Heart left ventricle (tissue), 16 donors: ENCODE measurements at regions not wholly inside any gene's neighbourhood (a gene's known extent, or its start where the extent isn't known, plus 50 kb on each side); places are given as distances from the start of the nearest gene placed in this dataset.
A peak's percentile ranks its signal among the peaks of the same experiment; 100 is the strongest.

Experiments
- ATAC-seq, 4 donors: fragments of 200-7000 bp; cut with Tn5 transposase; one replicate each; pipeline ENCODE4 v1.9.1; 2020 to 2022; ENCODE audit warnings: moderate library complexity in 4 of 4, mild to moderate bottlenecking in 3 of 4, moderate number of reproducible peaks in 1 of 4
- DNase-seq, 5 donors: peaks; one replicate each; pipeline ENCODE4 v3.0.0-alpha.2; 2020
- H3K27ac ChIP-seq, 12 donors: fragments of 200-600 bp; sonication (generic) in 4 of 12; one replicate each; pipeline versions ENCODE4 v1.5.0 to v1.8.0; 2016 to 2022; ENCODE audit warnings: mild to moderate bottlenecking in 2 of 12
- H3K27me3 ChIP-seq, 9 donors: fragments of 200-600 bp; sonication (generic) in 2 of 9; one replicate each; pipeline versions ENCODE4 v1.5.1 to v1.8.0; 2016 to 2022; ENCODE audit warnings: mild to moderate bottlenecking in 3 of 9
- H3K36me3 ChIP-seq, 9 donors: fragments of 200-600 bp; sonication (generic) in 2 of 9; one replicate each; pipeline versions ENCODE4 v1.5.0 to v1.8.0; 2018 to 2022; ENCODE audit warnings: mild to moderate bottlenecking in 2 of 9
- H3K4me1 ChIP-seq, 12 donors: fragments of 200-600 bp; sonication (generic) in 4 of 12; one replicate each; pipeline versions ENCODE4 v1.5.0 to v1.8.0; 2016 to 2022; ENCODE audit warnings: mild to moderate bottlenecking in 3 of 12
- H3K4me3 ChIP-seq, 12 donors: fragments of 200-600 bp; sonication (generic) in 4 of 12; one replicate each; pipeline versions ENCODE4 v1.5.0 to v1.8.0; 2017 to 2022; ENCODE audit warnings: mild to moderate bottlenecking in 9 of 12, moderate library complexity in 4 of 12
- H3K9me3 ChIP-seq, 12 donors: fragments of 200-600 bp; sonication (generic) in 4 of 12; one replicate each; pipeline versions ENCODE4 v1.5.0 to v1.8.0; 2016 to 2022; ENCODE audit warnings: mild to moderate bottlenecking in 1 of 12
- POLR2A ChIP-seq, 2 donors: fragments of 450-650 bp; IDR thresholded peaks; one replicate each; pipeline ENCODE4 v1.6.1; 2017; ENCODE audit warnings: antibody characterized with exemption in 2 of 2, mild to moderate bottlenecking in 2 of 2, moderate library complexity in 2 of 2
- WGBS, 4 donors: extraction: QIAGEN DNeasy Blood & Tissue Kit in 2 of 4; methylation state at CpG; one replicate each; pipeline versions ENCODE4 v1.1.5 to v1.1.7; 2013 to 2018; 5-methylcytosine and 5-hydroxymethylcytosine counted together
- intact Hi-C, 10 donors: fragments of 100-400 bp; cut with DNase I; formaldehyde crosslinking; loops; one replicate each; pipeline versions ENCODE4 v1.11.1 to v1.14.2; 2022
- TF ChIP-seq, protein P1 (sequence below), 12 donors: fragments of 200-600 bp; sonication (generic) in 4 of 12; IDR thresholded peaks; one replicate each; pipeline versions ENCODE4 v1.5.0 to v1.8.0; 2018 to 2022; ENCODE audit warnings: antibody characterized with exemption in 12 of 12, mild to moderate bottlenecking in 5 of 12
- donor health status: ischemic (EF 13 %, LVEDD 7.1; RV severe dilation, severe dysfunction).
- donor health status: healthy with polysubstance abuse.
- donor health status: DM: no; HTN: yes; CAD: no.
- donor health status: DM: no; HTN: no; CAD: no.
- donor health status: ischemic (EF 25% LVEDD 6.9; RV normal size, moderate dysfunction).
- donor health status: ischemic (EF 25% LVEDD 5.7; RV mildly dilated, moderate dysfunction).
- donor health status: healthy.
- donor health status: DM: yes; HTN: yes; CAD: no.
- donor health status: ischemic (EF 35%, LVEDD 5.7; RV mildly dilated, moderate dysfunction).
- donor health status: nonischemic (EF 11% LVEDD 7.7; RV severe dilation, severe dysfunction).
- donor health status: DM: yes; HTN: yes; CAD: no.
- donor health status: PGD.
- donor health status: ischemic (EF 29% LVEDD 5.4; RV normal size, mild dysfunction).
- donor health status: nonischemic (EF 23%, LVEDD 6.1; RV moderate dilation, normal function).

DNA sequence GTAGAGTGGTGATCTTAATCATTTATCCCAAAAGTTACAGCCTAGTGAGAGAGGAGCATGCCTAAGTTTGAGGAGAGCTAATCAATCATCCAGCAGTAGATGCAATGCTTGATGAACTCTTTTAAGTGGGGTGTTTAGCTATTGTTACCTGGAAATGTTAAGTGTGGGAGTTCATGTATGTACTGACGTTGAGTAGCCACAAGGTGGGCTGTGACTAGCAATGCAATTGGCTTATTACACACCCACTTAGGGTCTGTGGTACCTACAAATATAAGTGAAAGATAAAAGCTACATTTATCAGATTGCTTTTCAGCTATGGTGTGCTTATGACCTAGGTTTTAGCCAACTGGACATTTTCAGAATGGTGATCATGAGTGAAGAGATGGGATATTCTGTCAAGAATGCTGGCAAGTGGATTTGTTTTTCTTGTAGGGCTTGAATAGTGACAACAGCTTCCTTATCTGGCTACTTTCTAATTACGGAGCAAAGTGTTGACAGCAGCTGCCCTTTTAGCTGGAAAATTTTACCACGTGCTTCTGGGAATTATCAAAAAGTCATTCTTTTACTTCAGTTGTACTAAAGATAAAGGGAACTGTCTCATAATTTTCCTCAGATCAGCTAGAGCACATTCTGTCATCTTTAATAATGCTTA lies 170.6 kb downstream of the POSTN start:
- ATAC-seq: peak; percentile 76 to 89 (median 82)
- WGBS, 4 donors: 12 to 14% (median 14%) methylated on average over 3 of the region's 3 CpGs
- H3K36me3 ChIP-seq: no peaks in the 10 kb centered on the region
- intact Hi-C loops: no loop called here
- no peaks in the 10 kb centered on the region for H3K27me3 ChIP-seq
- peak overlapping the region in 4 of 12 donors; percentile 7 to 38 (median 12) for H3K27ac ChIP-seq
- no peak for DNase-seq
- no peak overlapping the region for H3K4me3 ChIP-seq
- peaks cover 0 to 14% (median 0%) of the 10 kb centered on the region in 12 donors for H3K9me3 ChIP-seq
- peaks cover 0 to 12% (median 0%) of the 10 kb centered on the region in 12 donors for H3K4me1 ChIP-seq
- TF ChIP-seq POLR2A (IDR thresholded peaks at IDR 0.05): no peak
- TF ChIP-seq, protein P1, sequence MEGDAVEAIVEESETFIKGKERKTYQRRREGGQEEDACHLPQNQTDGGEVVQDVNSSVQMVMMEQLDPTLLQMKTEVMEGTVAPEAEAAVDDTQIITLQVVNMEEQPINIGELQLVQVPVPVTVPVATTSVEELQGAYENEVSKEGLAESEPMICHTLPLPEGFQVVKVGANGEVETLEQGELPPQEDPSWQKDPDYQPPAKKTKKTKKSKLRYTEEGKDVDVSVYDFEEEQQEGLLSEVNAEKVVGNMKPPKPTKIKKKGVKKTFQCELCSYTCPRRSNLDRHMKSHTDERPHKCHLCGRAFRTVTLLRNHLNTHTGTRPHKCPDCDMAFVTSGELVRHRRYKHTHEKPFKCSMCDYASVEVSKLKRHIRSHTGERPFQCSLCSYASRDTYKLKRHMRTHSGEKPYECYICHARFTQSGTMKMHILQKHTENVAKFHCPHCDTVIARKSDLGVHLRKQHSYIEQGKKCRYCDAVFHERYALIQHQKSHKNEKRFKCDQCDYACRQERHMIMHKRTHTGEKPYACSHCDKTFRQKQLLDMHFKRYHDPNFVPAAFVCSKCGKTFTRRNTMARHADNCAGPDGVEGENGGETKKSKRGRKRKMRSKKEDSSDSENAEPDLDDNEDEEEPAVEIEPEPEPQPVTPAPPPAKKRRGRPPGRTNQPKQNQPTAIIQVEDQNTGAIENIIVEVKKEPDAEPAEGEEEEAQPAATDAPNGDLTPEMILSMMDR (IDR thresholded peaks at IDR 0.05): peak in 2 of 12 donors; percentile 13 to 23

DNA sequence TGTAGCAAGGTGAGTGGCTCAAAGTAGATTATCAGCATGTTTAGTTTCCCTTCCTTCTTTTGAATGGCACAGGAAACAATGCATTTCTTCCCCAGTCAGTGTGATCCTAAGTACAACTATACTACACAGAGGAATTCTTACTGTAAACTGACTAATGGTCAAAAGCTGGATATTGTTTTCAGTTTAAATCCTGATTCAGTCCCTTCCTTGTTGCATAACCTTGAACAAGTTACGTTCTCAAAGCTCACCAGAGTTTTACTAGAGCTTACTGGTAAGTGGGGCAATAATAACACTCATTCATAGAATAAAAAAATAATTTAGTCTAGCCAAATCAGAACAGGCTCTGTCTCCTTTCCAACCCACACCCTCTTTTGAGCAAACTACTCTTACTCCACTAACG lies 180.1 kb downstream of the POSTN start:
- Histone ChIP-seq H3K36me3 (no peaks in the 10 kb centered on the region), H3K4me3 (no peak overlapping the region), H3K27ac (no peak overlapping the region), H3K9me3 (peaks cover 0 to 1% (median 0%) of the 10 kb centered on the region in 12 donors), H3K4me1 (no peaks in the 10 kb centered on the region), H3K27me3 (no peaks in the 10 kb centered on the region)
- TF ChIP-seq, protein P1 (IDR thresholded peaks at IDR 0.05): no peak
- no peak for TF ChIP-seq POLR2A (IDR thresholded peaks at IDR 0.05)
- ATAC-seq (no peak), DNase-seq (no peak)
- intact Hi-C loops: no loop called here
- 82 to 87% (median 86%) methylated on average over 2 of the region's 2 CpGs for WGBS, 4 donors

DNA sequence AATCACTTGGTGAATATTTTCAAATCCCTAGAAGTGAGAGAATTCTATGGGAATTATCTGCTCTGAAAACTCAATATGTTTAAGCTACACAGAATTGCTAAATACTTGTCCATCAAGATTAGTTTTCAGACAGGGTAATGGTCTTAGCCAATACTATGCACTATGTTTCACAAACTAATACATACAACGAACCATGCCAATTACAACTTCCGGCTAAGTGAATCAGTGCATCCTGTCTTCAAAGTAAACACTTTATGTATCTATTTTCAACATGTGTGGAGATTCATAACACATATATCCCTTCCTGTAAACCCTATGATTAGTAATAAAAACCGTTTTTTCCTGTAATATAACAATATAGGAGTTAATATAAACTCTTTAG lies 181.5 kb downstream of the POSTN start:
- intact Hi-C loops: no loop called here
- DNase-seq: no peak
- WGBS, 4 donors: 50 to 60% (median 52%) methylated on average over 3 of the region's 3 CpGs
- no peak overlapping the region for H3K4me3 ChIP-seq
- H3K27me3 ChIP-seq: no peaks in the 10 kb centered on the region
- H3K27ac ChIP-seq: no peak overlapping the region
- no peak for ATAC-seq
- no peak for TF ChIP-seq POLR2A (IDR thresholded peaks at IDR 0.05)
- TF ChIP-seq, protein P1 (IDR thresholded peaks at IDR 0.05): no peak
- H3K9me3 ChIP-seq: no peaks in the 10 kb centered on the region
- no peaks in the 10 kb centered on the region for H3K4me1 ChIP-seq
- H3K36me3 ChIP-seq: no peaks in the 10 kb centered on the region

DNA sequence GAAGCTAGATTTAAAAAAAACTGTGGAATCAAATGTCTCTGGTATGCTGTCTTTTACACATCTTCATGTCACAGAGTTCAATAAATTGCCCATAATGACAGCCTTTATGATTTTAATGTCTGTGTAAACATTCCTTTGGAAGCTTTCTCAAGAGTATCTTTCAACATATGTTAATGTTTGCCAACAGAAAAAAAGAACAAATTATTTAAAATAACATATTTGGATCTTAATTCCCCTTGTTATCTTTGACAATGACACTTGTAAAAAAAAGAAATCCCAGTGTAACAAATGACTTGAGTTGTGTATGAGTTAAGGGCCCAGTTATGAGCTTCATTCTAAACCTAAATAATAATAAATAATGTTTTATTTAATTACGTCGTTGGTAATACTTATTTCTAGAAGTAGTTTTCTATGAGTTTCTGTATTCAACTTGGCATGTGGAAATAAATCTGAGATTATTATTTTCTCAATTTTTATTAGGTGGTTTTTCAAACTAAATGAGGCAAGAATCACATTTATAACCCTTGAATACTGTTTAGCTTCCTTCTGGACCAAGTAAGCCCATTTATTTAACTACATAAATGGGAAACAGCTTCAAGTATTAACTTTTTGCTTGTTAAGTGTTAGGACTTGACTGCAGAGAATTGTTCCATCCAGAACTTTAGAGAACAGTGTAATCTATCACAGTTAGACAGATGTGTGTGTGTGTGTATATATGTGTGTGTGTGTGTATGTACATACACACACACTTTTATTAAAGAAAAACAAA lies 182.1 kb downstream of the POSTN start:
- H3K36me3 ChIP-seq: no peaks in the 10 kb centered on the region
- TF ChIP-seq, protein P1 (IDR thresholded peaks at IDR 0.05): no peak
- TF ChIP-seq POLR2A (IDR thresholded peaks at IDR 0.05): no peak
- DNase-seq (no peak), ATAC-seq (no peak)
- H3K4me3 ChIP-seq: no peak overlapping the region
- H3K27ac ChIP-seq: no peak overlapping the region
- H3K27me3 ChIP-seq: no peaks in the 10 kb centered on the region
- no peaks in the 10 kb centered on the region for H3K4me1 ChIP-seq
- no peaks in the 10 kb centered on the region for H3K9me3 ChIP-seq
- 75 to 88% (median 84%) methylated on average over 2 of the region's 2 CpGs for WGBS, 4 donors
- intact Hi-C loops: no loop called here
